Hypothalamus (tissue), 51 donors: ENCODE measurements at regions not wholly inside any gene's neighbourhood (a gene's known extent, or its start where the extent isn't known, plus 50 kb on each side); places are given as distances from the start of the nearest gene placed in this dataset.
"Not testable (repeated sequence)": the region's sequence is repeated elsewhere in the genome, so short reads cannot be mapped to it uniquely, and the experiment has no call there.

Experiments used
- DNase-seq, 51 donors: peaks; one replicate each; lab custom pipeline; 2025; lab: John Stamatoyannopoulos, UW

DNA sequence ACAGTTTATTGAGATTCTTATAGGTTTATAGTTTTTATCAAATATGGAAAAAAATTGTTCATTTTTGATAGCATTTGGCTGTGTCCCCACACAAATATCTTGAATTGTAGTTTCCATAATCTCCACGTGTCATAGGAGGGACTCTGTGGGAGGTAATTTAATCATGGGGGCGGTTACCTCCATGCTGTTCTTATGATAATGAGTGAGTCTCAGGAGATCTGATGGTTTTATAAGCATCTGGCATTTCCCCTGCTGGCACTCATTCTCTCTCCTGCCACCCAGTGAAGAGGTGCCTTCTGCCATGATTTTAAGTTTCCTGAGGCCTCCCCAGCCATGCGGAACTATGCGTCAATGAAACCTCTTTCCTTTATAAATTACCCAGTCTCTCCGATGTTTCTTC lies 420.6 kb upstream of the KAZN start:
- not testable (repeated sequence) for DNase-seq

DNA sequence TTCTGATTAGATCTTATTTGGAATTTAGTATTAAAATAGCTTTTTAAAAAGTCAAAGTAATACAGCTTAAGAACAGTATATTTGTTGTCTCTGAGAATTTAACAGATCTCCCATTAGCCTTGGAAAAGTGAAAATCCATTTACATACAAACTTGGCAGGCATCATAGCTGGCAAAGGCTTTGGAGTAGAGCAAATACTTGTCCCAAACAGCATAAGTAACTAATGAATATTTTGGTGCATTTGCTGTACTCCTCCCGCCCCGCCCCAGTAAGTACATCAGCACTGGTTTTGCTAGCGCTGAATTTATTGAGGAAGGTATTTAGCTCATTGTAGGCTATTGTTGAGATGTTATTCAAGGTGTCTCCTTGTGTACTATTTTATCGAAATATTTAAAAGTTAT lies 417.7 kb upstream of the KAZN start:
- no peak for DNase-seq

DNA sequence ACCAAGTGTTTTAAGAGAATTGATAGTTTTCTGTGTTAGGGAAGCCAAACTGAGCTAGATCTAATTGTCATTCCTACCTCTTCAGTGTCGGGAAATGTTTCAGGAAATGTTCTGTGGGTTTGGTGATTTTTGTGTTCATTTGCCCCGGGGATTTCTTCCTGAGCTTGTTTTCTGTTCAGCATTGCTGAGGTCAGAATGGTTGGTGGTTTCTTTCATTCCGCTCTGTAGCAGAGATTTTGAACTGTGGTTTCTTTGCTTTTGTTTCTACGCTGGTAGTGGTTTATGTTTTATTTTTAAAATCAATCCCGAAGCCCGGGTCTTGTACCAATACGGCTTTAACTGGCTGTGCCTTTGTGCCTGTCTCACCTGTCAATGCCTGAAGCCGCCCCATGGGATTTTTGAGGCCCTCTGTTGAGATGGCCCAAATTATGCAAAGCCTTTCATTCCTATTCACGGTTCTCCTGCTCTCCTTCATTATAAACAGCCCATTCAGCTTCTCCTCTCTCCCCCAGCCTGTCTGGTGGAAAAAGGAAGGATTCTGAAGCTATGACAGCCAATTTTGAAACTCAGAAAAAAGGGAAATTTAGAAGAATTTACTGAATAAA lies 417.2 kb upstream of the KAZN start:
- peak in 1 of 51 donors; percentile 13 for DNase-seq

DNA sequence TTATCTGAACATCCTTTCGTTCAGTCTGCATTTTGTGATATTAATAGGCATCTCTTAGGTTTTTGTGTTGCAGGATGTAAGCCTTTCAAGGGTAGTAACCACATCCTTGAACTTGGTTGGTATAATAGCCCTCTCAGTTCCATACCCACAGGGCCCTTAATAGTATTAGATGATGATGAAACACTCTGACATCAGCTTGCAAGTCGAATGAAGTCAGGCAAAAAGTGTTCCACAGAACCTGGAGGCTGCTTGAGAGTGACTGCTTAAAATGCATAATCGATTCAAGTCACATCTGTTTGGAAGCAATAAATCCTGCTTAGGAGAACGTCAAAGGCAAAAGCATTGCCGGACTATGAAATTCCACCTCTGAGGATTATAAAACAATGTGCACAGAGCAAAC lies 415.6 kb upstream of the KAZN start:
- no peak for DNase-seq

DNA sequence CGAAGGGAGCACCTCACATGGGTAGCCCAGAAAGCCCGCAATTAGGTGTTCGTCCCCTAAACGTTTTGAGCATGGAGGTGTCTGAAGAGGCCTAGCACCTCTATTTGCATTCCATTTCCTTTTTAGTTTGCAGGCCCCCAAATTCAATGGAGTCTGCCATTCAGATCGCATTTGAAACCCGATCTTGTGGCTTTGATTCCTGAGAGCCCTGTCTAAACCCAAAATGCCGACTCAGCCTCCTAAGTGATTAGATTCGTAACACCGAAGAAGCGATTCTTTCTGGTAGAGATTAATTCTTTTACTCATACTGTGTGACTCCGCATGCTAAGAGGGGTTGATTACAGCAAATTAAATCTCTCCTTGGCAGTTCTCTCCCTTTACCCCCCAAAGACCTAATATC lies 415.2 kb upstream of the KAZN start:
- no peak for DNase-seq

DNA sequence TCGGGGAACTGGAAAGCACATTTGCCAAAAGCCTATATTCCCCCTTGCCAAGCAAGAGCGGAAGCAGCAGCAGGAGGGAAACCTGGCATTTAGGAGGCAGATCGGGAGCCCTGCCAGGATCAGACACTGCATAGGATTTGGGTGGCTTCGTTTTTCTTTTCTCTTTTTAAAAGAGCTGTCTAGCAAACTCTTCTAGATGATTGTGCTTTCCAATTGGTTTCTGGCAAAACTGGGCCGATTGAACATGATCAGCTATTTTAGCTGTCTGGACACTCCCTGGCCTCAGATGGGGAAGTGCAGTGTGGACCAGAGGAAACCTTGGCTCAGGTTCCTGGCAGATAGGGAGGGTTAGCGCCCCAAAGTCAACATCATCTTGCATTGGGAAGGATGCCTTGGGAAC lies 414.0 kb upstream of the KAZN start:
- peak in 3 of 51 donors; percentile 2 to 9 (median 8) for DNase-seq

DNA sequence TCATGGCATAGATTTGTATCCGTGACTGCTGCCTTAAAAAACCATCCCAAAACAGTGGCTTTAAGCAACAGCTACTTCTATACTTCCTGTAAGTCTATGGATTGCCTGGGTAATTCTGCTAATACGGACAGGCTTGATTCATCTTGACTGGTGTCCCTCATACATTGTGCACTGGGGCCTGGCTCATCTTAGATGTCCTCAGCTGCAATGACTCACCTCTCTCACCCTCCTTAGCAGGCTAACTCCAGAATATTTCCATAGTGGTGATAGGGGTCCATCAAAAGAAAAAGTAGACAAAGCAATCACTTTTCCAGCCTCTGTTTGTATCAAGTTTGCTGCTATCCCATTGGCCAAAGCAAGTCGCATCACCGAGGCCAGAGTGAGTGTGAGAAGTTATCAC lies 409.1 kb upstream of the KAZN start:
- no peak for DNase-seq

DNA sequence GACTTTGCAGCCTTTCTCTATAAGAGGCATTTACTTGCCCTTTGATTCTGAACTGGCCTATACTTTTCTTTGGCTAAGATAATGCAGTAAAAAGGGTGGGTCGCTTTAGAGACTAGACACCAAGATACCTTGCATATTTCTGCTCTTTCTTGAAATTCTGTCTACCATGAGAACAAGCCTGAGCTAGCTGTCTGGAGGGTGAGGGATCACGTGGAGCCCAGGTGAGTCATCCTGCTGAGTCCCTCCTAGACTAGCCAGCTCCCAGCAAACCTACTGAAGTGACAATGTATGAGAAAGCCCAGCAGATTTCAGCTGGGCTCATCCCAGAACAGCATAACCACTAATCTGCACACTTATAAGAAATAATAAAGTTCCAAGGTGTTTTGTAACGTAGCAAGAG lies 408.0 kb upstream of the KAZN start:
- no peak for DNase-seq

DNA sequence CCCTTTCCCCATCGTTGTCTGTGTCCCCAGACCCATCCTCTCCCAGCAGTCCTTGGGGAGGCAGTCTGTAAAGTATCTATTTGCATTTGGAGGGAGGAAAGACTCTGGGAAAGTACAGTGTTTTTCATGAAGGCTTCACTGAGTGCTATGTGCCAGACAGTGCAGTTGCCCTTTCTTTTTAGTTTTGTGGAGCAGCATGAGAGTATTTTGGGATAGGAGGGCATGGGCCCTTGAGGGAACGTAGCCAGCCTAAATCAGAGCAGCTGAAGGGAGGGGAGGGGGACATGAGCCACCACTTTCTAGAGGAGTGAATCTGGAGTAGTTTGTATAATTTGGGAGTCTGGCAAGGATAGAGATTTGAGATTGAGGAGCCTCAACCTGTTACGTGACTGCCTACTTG lies 404.0 kb upstream of the KAZN start:
- no peak for DNase-seq

DNA sequence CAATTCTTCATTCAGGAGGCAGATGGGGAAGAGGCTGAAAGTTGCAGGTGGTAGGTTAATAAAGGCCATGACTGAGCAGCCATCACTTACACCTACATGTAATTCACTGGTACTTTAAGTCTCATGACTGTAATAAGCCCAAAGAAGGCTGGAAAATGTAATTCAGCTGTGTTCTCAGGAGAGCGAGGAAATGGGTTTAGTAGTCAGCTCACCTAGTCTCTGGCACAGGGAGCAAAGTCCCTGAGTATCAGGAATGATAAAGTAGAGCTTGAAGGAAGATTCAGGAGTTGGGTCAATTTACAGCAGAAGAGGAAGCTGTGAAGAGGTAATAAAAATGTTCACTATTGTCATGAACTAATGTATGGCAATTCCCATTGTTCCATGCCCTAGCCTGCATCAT lies 393.4 kb upstream of the KAZN start:
- DNase-seq, result no peak

DNA sequence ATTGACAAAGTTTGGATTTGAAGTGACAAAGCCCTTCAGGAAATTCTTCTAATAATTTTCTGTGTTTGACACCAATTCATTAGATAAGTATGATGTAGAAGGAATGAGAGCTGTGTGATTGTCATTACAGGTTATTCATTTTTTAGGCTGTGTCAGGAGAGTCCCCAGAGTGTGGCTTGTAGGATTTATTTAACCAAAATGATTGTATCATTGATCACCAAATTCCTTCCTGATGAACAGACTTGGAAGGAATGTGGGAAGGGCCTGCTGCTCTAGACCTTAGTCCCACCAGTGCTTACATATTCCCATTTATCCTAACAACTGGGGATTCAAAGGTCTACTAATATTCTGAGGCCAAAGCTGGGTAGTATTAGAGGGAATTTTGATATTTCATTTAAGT lies 383.3 kb upstream of the KAZN start:
- DNase-seq, result no peak

DNA sequence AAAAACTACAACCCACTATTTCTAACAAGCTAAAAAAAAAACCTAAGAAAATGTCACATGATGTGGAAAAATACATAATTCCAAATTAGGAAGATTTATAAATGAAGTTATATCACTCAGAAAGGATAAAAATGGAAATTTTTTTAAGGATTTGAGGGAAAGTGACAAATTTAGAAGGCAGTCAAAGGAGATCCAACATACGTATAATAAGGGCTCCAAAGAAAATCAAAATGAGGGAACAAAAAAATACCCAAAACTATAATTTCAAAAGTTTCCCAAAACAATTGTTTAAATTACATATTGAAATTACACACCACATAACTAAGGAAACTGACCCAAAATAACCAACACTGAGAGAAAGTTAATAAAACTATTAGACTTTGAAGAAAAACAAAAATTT lies 381.1 kb upstream of the KAZN start:
- DNase-seq, result no peak

DNA sequence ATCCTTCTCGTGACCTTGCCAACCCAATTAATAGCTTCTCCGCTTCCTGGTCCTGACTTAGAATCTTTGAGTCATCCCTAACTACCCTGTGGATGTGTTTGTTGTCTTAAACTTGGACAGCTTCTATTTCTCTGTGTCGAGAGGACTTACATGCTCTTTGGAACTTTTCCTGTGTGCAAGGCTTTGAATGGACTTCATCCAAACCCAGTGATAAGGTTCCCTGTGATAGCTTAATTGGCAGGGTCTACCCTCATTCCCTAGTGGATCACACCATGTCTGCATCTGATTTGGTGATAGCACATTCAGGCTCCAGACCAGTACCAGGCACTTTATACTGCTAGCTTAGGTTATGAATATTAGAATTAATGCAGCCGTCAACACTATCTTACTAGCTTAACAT lies 378.2 kb upstream of the KAZN start:
- DNase-seq, result no peak

DNA sequence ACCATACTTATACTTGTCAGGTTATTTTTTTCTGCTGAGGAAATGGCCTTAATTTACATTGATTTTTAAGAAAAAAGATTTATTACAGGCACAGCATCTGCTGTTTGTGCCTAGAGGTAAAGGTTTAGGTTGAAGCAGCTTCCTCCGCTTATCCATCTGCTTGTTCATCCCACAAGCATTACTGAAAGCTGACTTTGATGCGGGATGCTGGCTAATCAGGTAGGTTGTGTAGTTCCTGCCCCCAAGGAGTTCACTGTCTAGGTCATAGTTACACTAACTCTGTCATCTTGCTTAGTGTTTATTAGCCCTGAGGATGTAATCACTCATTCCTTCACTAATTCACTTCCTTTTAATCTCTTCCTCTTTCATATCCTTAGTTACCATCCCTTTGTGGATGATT lies 377.7 kb upstream of the KAZN start:
- no peak for DNase-seq

DNA sequence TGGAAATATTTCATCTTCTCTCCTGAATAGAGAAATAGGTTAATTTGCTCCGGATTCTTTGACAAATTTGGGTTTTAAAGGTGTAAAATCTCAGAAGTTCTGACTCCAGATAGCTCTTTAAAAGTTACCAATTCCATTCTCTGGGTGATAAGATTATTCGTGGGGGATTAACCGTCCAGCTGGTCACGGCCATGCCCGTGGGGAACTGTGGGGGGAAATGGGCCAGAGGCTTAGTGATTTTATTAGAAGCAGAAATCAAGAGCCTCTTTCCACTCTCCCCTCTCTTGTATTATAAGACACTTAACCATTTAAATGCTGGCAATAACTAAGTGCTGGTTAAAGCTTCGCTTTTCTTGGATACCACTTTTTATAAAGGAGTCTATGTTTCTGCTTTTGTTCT lies 376.4 kb upstream of the KAZN start:
- no peak for DNase-seq

DNA sequence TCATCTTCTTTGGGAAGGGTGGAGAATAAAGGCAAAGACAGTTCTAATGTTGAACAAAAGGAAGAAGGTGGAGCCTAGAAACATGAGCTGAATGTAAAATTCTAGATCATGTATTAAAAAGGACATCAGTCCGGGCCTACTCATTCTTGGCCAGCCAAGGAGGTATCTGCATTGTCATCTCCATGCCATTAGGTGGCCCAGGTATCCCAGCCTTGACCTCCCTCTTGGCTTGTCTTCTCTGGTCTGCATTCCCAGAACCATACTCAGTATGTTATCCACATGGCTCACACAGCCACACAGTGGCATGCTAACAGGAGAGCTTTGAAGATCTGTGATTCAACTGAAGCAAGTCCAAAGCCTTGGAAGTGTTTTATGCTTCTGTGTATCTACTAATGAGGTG lies 369.8 kb upstream of the KAZN start:
- DNase-seq, result no peak

DNA sequence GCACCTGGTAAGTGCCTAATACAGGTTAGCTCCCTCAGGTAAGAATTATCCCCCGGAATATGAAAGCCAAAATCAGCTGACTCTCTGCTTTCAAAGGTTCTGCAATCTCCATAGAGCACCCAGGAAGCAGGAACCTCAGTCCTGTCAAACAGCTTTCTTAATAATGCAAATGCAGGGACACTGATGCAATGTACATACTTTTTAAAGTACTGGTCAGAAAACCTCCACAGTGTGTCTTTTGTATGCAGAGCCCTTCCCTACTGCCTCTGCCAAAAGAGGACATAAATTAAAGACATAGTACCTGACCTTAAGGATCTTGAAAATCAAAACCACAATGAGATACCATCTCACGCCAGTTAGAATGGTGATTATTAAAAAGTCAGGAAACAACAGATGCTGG lies 365.0 kb upstream of the KAZN start:
- no peak for DNase-seq

DNA sequence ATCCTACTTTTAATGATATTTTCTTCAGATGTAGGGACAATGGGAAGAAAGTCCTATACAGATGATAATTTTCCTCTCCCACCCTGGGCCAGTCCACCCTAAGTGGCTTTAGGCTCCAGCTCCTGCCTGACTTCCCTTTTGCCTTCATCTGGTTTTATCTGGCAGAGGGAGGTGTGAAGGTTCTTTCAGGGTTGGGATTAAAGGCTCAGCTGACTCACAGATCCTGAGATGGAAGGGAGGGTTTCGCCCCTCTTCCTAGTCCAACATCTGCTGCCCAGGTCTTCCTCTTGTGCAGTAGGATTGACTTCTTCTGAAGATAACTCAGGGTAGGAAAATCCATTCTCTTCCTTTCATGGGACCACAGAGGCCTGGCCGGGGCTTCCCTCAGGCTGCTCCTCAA lies 362.4 kb upstream of the KAZN start:
- DNase-seq, result no peak

DNA sequence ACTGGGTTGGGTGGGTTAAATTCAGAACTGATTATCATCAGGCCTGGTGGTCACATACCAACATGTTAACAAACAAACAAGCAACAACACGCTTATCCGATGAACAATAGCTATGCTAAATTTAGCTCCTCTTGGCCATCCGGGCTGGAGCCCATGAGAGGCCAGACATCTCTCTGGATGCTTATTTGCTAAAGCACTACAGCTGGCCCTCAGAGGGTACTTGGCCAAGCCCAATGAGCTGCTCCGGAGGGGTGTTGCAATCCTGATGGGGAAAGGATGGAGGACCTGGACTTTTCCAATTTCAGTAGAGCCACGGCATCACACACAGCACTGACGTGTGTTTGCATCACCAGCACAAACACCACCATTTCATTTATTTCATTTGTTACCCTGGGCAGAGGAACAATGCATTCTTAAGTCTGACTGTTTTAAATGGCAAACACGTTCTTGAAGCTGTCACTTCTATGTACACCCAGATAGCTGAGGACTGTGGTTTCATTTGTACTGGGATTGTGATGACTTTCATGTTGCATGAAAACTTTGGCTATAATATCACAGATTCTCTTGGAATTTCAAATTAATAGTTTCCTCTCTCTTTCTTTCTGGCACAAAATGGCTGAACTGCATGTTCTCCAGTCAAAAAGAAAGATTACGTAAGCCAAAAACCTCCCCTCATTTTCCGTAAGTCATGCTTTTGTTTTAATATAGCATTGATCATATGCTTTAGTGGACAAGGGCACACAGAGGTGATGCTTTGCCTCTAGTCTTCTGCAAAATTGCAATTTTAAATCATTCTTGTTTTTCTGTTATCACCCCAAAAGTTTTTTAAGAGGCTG lies 359.8 kb upstream of the KAZN start:
- no peak for DNase-seq

DNA sequence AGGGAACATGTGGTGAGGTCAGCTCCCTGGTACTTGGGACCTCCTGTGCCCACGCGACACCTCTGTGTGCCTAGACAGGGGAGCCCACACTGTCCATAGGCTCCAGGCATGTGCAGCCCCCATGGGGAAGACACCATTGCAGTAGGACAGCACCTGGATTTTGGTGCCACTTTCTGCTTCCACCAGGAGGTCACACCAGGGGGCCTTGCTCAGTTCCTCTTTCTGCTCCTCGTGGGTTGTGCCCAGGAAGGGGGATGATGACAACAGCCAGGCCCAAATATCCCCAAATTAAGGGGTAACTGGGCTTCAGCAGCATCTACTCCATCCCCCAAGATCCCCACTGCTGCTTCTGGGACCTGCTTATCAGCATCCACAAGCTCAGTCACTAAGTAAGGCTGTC lies 358.2 kb upstream of the KAZN start:
- no peak for DNase-seq

DNA sequence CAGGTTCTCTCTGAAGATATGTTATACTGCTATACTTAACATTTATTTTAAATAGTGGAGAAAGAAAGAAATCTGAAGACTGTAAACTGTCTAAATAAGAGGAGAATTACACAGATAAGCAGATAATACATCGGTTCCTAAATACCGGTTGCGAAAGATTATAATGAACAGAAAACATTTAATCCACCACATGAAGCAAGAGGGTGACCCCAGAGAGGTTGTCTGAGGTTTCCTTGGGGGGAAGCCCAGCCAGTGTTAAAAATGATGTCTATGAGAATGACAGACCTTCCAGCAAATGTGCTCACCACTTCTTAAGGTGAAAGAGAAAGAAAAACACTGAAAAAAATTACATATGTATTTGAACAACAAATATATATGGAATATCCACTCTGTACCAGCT lies 356.4 kb upstream of the KAZN start:
- no peak for DNase-seq

DNA sequence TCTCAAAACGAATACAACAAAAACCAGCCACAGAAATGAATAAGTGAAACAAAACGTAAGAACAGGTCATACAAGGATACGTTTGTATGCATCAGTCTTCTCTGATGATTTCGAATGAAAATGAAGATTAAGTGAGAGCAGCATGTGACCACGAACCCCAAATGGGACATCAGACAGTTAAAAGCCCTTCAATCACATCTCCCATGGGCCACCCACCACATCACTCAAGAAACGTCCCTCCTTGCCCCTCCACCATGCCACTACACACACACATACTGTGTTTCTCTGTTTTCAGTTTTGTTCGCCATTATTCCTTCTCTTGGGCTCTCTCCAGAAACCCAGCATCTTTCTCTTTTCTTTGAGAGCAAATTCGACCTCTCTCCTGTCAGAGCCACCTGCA lies 355.6 kb upstream of the KAZN start:
- no peak for DNase-seq

DNA sequence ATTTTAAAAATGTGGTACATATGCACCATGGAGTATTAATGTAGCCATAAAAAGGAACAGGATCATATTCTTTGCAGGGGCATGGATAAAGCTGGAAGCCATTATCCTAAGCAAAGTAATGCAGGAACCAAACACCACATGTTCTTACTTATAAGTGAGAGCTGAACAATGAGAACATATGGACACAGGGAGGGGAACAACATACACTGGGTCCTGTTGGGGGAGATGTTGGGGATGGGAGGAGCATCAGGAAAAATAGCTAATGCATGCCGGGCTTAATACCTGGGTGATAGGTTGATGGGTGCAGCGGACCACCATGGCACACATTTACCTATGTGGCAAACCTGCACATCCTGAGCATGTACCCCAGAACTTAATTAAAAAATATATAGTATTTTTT lies 352.5 kb upstream of the KAZN start:
- DNase-seq, result no peak
